ENCODE measurements at regions not wholly inside any gene's neighbourhood (a gene's known extent, or its start where the extent isn't known, plus 50 kb on each side); places are given as distances from the start of the nearest gene placed in this dataset.

DNA sequence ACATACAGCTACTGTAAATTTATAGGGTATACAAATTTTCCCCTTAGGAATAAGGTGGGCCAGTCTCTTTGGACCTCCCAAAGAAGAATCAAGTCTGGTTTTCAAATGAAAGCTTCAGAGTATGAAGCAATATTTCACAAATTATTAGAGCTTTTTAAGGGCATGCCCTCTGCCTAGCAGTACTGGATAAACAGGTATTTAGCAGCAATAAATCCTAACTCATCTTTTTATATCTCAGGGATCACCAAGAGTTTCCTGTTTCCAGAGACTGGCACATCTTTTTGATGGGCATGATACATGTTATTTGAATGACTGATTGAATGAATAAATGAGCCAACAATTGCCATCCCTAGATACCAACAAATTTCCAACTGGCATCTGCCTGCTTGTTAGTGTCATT, 190.4 kb downstream of the NRIP1 start:
- no peak overlapping the region for H3K4me3 ChIP-seq (ENCODE audit: control insufficient read depth in 2 of 3, extremely low read depth in 1 of 3, insufficient read depth in 2 of 3, low read depth in 1 of 3, low read length in 3 of 3)
- no peak for DNase-seq (ENCODE audit: low read depth, low spot score)
- no peaks in the 10 kb centered on the region for H3K27me3 ChIP-seq (ENCODE audit: control insufficient read depth, extremely low read depth, insufficient read depth, low read length)
- dilution Hi-C loops (cut with MboI; ENCODE audit: extremely low pct_ligation_motif_present, low sequenced_read_pairs) = no loop called here
- no peak overlapping the region for H3K4me2 ChIP-seq (ENCODE audit: control insufficient read depth, extremely low read depth, insufficient read depth, low read depth, low read length)
- no peak overlapping the region for H3K27ac ChIP-seq (ENCODE audit: control insufficient read depth, insufficient read depth, low read length)
- peaks cover 30% of the 10 kb centered on the region for H3K4me1 ChIP-seq (ENCODE audit: control insufficient read depth, extremely low read depth, insufficient read depth, low read length)
- no peak for FAIRE-seq
- H3K9me1 ChIP-seq (ENCODE audit: control insufficient read depth, extremely low read depth, insufficient read depth, low read length) = no peaks in the 10 kb centered on the region
- H2AFZ ChIP-seq (ENCODE audit: control insufficient read depth, low read length) = no peak overlapping the region
- no peaks in the 10 kb centered on the region for H3K36me3 ChIP-seq (ENCODE audit: control insufficient read depth in 2 of 2, extremely low read depth in 1 of 2, insufficient read depth in 2 of 2, low read length in 2 of 2)
- H3K79me2 ChIP-seq (ENCODE audit: control insufficient read depth, insufficient read depth, low read length) = no peaks in the 10 kb centered on the region
- H3K9me3 ChIP-seq (ENCODE audit: control insufficient read depth, low read depth, low read length) = no peaks in the 10 kb centered on the region
- no peak overlapping the region for H3K9ac ChIP-seq (ENCODE audit: control insufficient read depth, extremely low read depth, insufficient read depth, low read length)
- no peaks in the 10 kb centered on the region for H4K20me1 ChIP-seq (ENCODE audit: control insufficient read depth, extremely low read depth, insufficient read depth, low read length)
- TF ChIP-seq, protein P1, sequence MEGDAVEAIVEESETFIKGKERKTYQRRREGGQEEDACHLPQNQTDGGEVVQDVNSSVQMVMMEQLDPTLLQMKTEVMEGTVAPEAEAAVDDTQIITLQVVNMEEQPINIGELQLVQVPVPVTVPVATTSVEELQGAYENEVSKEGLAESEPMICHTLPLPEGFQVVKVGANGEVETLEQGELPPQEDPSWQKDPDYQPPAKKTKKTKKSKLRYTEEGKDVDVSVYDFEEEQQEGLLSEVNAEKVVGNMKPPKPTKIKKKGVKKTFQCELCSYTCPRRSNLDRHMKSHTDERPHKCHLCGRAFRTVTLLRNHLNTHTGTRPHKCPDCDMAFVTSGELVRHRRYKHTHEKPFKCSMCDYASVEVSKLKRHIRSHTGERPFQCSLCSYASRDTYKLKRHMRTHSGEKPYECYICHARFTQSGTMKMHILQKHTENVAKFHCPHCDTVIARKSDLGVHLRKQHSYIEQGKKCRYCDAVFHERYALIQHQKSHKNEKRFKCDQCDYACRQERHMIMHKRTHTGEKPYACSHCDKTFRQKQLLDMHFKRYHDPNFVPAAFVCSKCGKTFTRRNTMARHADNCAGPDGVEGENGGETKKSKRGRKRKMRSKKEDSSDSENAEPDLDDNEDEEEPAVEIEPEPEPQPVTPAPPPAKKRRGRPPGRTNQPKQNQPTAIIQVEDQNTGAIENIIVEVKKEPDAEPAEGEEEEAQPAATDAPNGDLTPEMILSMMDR (optimal IDR thresholded peaks at IDR 0.05 in 1 of 3, IDR thresholded peaks at IDR 0.05 in 1 of 3, conservative IDR thresholded peaks at IDR 0.05 in 1 of 3; ENCODE audit: extremely low read depth in 1 of 3, insufficient read depth in 2 of 3, low read length in 3 of 3) = no peak
- no peak for TF ChIP-seq EZH2 (IDR thresholded peaks at IDR 0.05; ENCODE audit: low read length)

DNA sequence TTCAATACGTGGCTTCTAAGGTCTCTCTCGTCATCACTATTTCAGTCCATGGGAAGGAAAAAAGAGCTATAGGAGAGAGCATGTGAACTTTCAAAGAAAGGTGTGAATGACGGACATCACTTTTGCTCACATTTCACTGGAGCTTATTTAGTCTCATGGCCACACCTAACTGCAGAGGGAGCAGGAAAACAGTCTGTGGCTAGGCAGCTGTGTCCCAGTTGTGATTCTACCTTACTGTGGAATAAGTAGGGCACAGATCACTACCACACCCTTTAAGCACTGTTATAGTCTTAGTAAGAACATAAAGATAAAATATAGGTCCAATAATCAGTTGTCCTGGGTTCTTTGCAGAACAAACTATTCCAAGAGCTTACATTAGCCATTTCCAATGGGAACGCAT, 192.9 kb downstream of the NRIP1 start:
- Histone ChIP-seq H3K27ac (ENCODE audit: control insufficient read depth, insufficient read depth, low read length) (no peak overlapping the region), H3K9ac (ENCODE audit: control insufficient read depth, extremely low read depth, insufficient read depth, low read length) (no peak overlapping the region), H3K4me3 (ENCODE audit: control insufficient read depth in 2 of 3, extremely low read depth in 1 of 3, insufficient read depth in 2 of 3, low read depth in 1 of 3, low read length in 3 of 3) (no peak overlapping the region), H3K4me1 (ENCODE audit: control insufficient read depth, extremely low read depth, insufficient read depth, low read length) (peaks cover 13% of the 10 kb centered on the region), H3K27me3 (ENCODE audit: control insufficient read depth, extremely low read depth, insufficient read depth, low read length) (no peaks in the 10 kb centered on the region), H3K9me3 (ENCODE audit: control insufficient read depth, low read depth, low read length) (no peaks in the 10 kb centered on the region), H2AFZ (ENCODE audit: control insufficient read depth, low read length) (no peak overlapping the region), H3K79me2 (ENCODE audit: control insufficient read depth, insufficient read depth, low read length) (no peaks in the 10 kb centered on the region), H3K36me3 (ENCODE audit: control insufficient read depth in 2 of 2, extremely low read depth in 1 of 2, insufficient read depth in 2 of 2, low read length in 2 of 2) (no peaks in the 10 kb centered on the region), H3K4me2 (ENCODE audit: control insufficient read depth, extremely low read depth, insufficient read depth, low read depth, low read length) (no peak overlapping the region), H3K9me1 (ENCODE audit: control insufficient read depth, extremely low read depth, insufficient read depth, low read length) (no peaks in the 10 kb centered on the region), H4K20me1 (ENCODE audit: control insufficient read depth, extremely low read depth, insufficient read depth, low read length) (no peaks in the 10 kb centered on the region)
- no peak for TF ChIP-seq EZH2 (IDR thresholded peaks at IDR 0.05; ENCODE audit: low read length)
- TF ChIP-seq, protein P1 (optimal IDR thresholded peaks at IDR 0.05 in 1 of 3, IDR thresholded peaks at IDR 0.05 in 1 of 3, conservative IDR thresholded peaks at IDR 0.05 in 1 of 3; ENCODE audit: extremely low read depth in 1 of 3, insufficient read depth in 2 of 3, low read length in 3 of 3) = no peak
- FAIRE-seq (no peak), DNase-seq (ENCODE audit: low read depth, low spot score) (no peak)
- dilution Hi-C loops (cut with MboI; ENCODE audit: extremely low pct_ligation_motif_present, low sequenced_read_pairs) = no loop called here
